ENCODE measurements at regions not wholly inside any gene's neighbourhood (a gene's known extent, or its start where the extent isn't known, plus 50 kb on each side); places are given as distances from the start of the nearest gene placed in this dataset.

GRCh38 chr17:5718726-5719125 lies 134.4 kb upstream of the NLRP1 start:
- ChIA-PET CTCF (interaction anchor here (1.7 kb wide), 1 partner anchor 12 kb away, joined by 7 read pairs; no protein-coding TSS in a partner anchor), POLR2A (no interaction called here)
- Mint-ChIP-seq H3K9me3 (peaks cover 7% of the 10 kb centered on the region), H3K27me3 (ENCODE audit: low read depth) (peaks cover 2% of the 10 kb centered on the region; the same call in 1 of the 2 replicates), H3K27ac (no peak overlapping the region), H3K4me3 (no peak overlapping the region), H3K4me1 (no peaks in the 10 kb centered on the region), H3K36me3 (no peaks in the 10 kb centered on the region)
- TF ChIP-seq JAZF1 (CRISPR knock-in tag; IDR thresholded peaks at IDR 0.05) = no peak
- no peak for TF ChIP-seq GTF2I (CRISPR knock-in tag; conservative IDR thresholded peaks at IDR 0.05)
- no peak for TF ChIP-seq USF2 (CRISPR knock-in tag; IDR thresholded peaks at IDR 0.05)
- TF ChIP-seq ZNF317 (CRISPR knock-in tag; IDR thresholded peaks at IDR 0.05; ENCODE audit: borderline replicate concordance, low read depth) = no peak
- no peak for TF ChIP-seq PREB (CRISPR knock-in tag; IDR thresholded peaks at IDR 0.05; ENCODE audit: borderline replicate concordance)
- TF ChIP-seq FOXK1 (CRISPR knock-in tag; IDR thresholded peaks at IDR 0.05) = no peak
- TF ChIP-seq ZNF423 (CRISPR knock-in tag; IDR thresholded peaks at IDR 0.05) = no peak
- TF ChIP-seq SP1 (CRISPR knock-in tag; conservative IDR thresholded peaks at IDR 0.05) = no peak
- ATAC-seq (no peak), DNase-seq (ENCODE audit: low spot score) (no peak)

GRCh38 chr17:5719976-5720375 lies 135.7 kb upstream of the NLRP1 start:
- peaks cover 17% of the 10 kb centered on the region for H3K9me3 Mint-ChIP-seq
- ChIA-PET POLR2A (no interaction called here), CTCF (no interaction called here)
- H3K36me3 Mint-ChIP-seq = no peaks in the 10 kb centered on the region
- H3K27ac Mint-ChIP-seq = no peak overlapping the region
- peaks cover 2% of the 10 kb centered on the region; the same call in 1 of the 2 replicates for H3K27me3 Mint-ChIP-seq (ENCODE audit: low read depth)
- H3K4me3 Mint-ChIP-seq = no peak overlapping the region
- TF ChIP-seq RELA (CRISPR knock-in tag; IDR thresholded peaks at IDR 0.05; ENCODE audit: borderline replicate concordance) = no peak
- no peak for TF ChIP-seq KAT7 (CRISPR knock-in tag; IDR thresholded peaks at IDR 0.05; ENCODE audit: borderline replicate concordance)
- TF ChIP-seq ZSCAN18 (CRISPR knock-in tag; IDR thresholded peaks at IDR 0.05) = no peak
- no peak for TF ChIP-seq AFF4 (CRISPR knock-in tag; IDR thresholded peaks at IDR 0.05; ENCODE audit: borderline replicate concordance)
- TF ChIP-seq MLX (CRISPR knock-in tag; IDR thresholded peaks at IDR 0.05) = no peak
- TF ChIP-seq SMAD4 (CRISPR knock-in tag; IDR thresholded peaks at IDR 0.05) = no peak
- no peak for TF ChIP-seq NR2C2 (CRISPR knock-in tag; IDR thresholded peaks at IDR 0.05)
- TF ChIP-seq OVOL2 (CRISPR knock-in tag; IDR thresholded peaks at IDR 0.05; ENCODE audit: borderline replicate concordance) = no peak
- TF ChIP-seq ESRRA (CRISPR knock-in tag; IDR thresholded peaks at IDR 0.05; ENCODE audit: borderline replicate concordance) = no peak
- TF ChIP-seq CREM (CRISPR knock-in tag; IDR thresholded peaks at IDR 0.05) = no peak
- TF ChIP-seq JUN (CRISPR knock-in tag; IDR thresholded peaks at IDR 0.05) = no peak
- TF ChIP-seq NFE2L1 (CRISPR knock-in tag; IDR thresholded peaks at IDR 0.05) = no peak
- no peak for TF ChIP-seq EMX1 (CRISPR knock-in tag; IDR thresholded peaks at IDR 0.05)
- TF ChIP-seq NR3C1 (CRISPR knock-in tag; conservative IDR thresholded peaks at IDR 0.05; ENCODE audit: low read depth) = no peak
- TF ChIP-seq HMGA2 (CRISPR knock-in tag; IDR thresholded peaks at IDR 0.05) = no peak
- H3K4me1 Mint-ChIP-seq = no peaks in the 10 kb centered on the region
- ATAC-seq = no peak
- no peak for DNase-seq (ENCODE audit: low spot score)
